HuH-7.5 (cell line): ENCODE measurements at regions not wholly inside any gene's neighbourhood (a gene's known extent, or its start where the extent isn't known, plus 50 kb on each side); places are given as distances from the start of the nearest gene placed in this dataset.
"Not testable (repeated sequence)": the region's sequence is repeated elsewhere in the genome, so short reads cannot be mapped to it uniquely, and the experiment has no call there.

Experiments
- DNase-seq: peaks from one replicate; pipeline ENCODE4 v3.0.0; 2011; ENCODE audit warnings: low spot score

GRCh38 chr3:16076564-16076963, 97.9 kb upstream of the GALNT15 start:
- no peak for DNase-seq

GRCh38 chr3:16077146-16077545, 97.3 kb upstream of the GALNT15 start:
- not testable (repeated sequence) for DNase-seq

GRCh38 chr3:16077681-16078080, 96.8 kb upstream of the GALNT15 start:
- not testable (repeated sequence) for DNase-seq

- no peak for DNase-seq
Observed at GRCh38 chr3:16079519-16079918, 95.0 kb upstream of the GALNT15 start.

- DNase-seq, result no peak
Observed at GRCh38 chr3:16081661-16082060, 92.8 kb upstream of the GALNT15 start.

GRCh38 chr3:16084887-16085286, 89.6 kb upstream of the GALNT15 start:
- no peak for DNase-seq

GRCh38 chr3:16085410-16085809, 89.1 kb upstream of the GALNT15 start:
- DNase-seq, result no peak

GRCh38 chr3:16085884-16086608, 88.4 kb upstream of the GALNT15 start:
- DNase-seq, result no peak

- DNase-seq, result no peak
Observed at GRCh38 chr3:16086690-16087089, 87.8 kb upstream of the GALNT15 start.

- no peak for DNase-seq
Observed at GRCh38 chr3:16088496-16088895, 86.0 kb upstream of the GALNT15 start.

- DNase-seq, result no peak
Observed at GRCh38 chr3:16089521-16089920, 85.0 kb upstream of the GALNT15 start.

GRCh38 chr3:16090024-16090423, 84.5 kb upstream of the GALNT15 start:
- no peak for DNase-seq

- DNase-seq, result no peak
Observed at GRCh38 chr3:16090706-16091105, 83.8 kb upstream of the GALNT15 start.

- DNase-seq, result no peak
Observed at GRCh38 chr3:16092923-16093322, 81.6 kb upstream of the GALNT15 start.

- DNase-seq, result no peak
Observed at GRCh38 chr3:16101295-16102186, 72.9 kb upstream of the GALNT15 start.

- DNase-seq, result no peak
Observed at GRCh38 chr3:16102187-16102561, 72.3 kb upstream of the GALNT15 start.

GRCh38 chr3:16102905-16103364, 71.5 kb upstream of the GALNT15 start:
- DNase-seq, result no peak

GRCh38 chr3:16103472-16103871, 71.0 kb upstream of the GALNT15 start:
- no peak for DNase-seq

- no peak for DNase-seq
Observed at GRCh38 chr3:16104156-16104555, 70.3 kb upstream of the GALNT15 start.

GRCh38 chr3:16106050-16106449, 68.4 kb upstream of the GALNT15 start:
- no peak for DNase-seq

- no peak for DNase-seq
Observed at GRCh38 chr3:16108424-16108823, 66.1 kb upstream of the GALNT15 start.

- DNase-seq, result no peak
Observed at GRCh38 chr3:16109929-16110328, 64.6 kb upstream of the GALNT15 start.

- DNase-seq, result no peak
Observed at GRCh38 chr3:16112910-16113504, 61.5 kb upstream of the GALNT15 start.
